ENCODE measurements at regions not wholly inside any gene's neighbourhood (a gene's known extent, or its start where the extent isn't known, plus 50 kb on each side); places are given as distances from the start of the nearest gene placed in this dataset.

DNA sequence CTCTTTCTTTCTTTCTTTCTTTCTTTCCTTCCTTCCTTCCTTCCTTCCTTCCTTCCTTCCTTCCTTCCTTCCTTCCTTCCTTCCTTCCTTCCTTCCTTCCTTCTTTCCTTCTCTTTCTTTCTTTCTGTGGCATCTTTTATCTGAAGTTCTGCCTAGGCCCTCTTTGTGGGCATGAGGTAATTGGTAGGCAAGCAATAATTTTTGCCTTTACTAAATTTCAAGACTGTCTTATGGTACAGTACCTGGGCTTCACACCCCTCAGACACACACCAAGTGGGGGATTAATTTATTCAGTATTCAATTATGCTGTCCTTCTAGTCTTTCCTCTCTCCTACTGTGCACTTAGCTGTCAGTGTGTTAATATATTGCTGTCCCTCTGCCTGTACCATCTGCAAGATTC lies 155.5 kb downstream of the OXSM start:
- H3K9me3 ChIP-seq (ENCODE audit: low read length), result no peaks in the 10 kb centered on the region
- no peak overlapping the region for H3K27ac ChIP-seq (ENCODE audit: low read length)
- CTCF ChIA-PET, result no interaction called here
- H3K4me1 ChIP-seq (ENCODE audit: insufficient read depth, low read length), result no peaks in the 10 kb centered on the region
- no peak overlapping the region for H3K4me3 ChIP-seq (ENCODE audit: low read length)
- DNase-seq (no peak), ATAC-seq (no peak)
- no peaks in the 10 kb centered on the region for H3F3A ChIP-seq (ENCODE audit: low read length, unreplicated experiment)
- TF ChIP-seq, protein P1, sequence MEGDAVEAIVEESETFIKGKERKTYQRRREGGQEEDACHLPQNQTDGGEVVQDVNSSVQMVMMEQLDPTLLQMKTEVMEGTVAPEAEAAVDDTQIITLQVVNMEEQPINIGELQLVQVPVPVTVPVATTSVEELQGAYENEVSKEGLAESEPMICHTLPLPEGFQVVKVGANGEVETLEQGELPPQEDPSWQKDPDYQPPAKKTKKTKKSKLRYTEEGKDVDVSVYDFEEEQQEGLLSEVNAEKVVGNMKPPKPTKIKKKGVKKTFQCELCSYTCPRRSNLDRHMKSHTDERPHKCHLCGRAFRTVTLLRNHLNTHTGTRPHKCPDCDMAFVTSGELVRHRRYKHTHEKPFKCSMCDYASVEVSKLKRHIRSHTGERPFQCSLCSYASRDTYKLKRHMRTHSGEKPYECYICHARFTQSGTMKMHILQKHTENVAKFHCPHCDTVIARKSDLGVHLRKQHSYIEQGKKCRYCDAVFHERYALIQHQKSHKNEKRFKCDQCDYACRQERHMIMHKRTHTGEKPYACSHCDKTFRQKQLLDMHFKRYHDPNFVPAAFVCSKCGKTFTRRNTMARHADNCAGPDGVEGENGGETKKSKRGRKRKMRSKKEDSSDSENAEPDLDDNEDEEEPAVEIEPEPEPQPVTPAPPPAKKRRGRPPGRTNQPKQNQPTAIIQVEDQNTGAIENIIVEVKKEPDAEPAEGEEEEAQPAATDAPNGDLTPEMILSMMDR (conservative IDR thresholded peaks at IDR 0.05; ENCODE audit: low read depth, low read length), result no peak
- TF ChIP-seq EZH2phosphoT487 (IDR thresholded peaks at IDR 0.05; ENCODE audit: borderline replicate concordance, low read length), result no peak
- no peak for TF ChIP-seq EZH2 (IDR thresholded peaks at IDR 0.05; ENCODE audit: low read length, unreplicated experiment)
- H3K9ac ChIP-seq (ENCODE audit: low read length), result no peak overlapping the region
- no peak overlapping the region for H3K4me2 ChIP-seq (ENCODE audit: low read length)
- H3K36me3 ChIP-seq (ENCODE audit: low read depth, low read length), result no peaks in the 10 kb centered on the region
- no peak overlapping the region for H2AFZ ChIP-seq (ENCODE audit: low read length)
- no peaks in the 10 kb centered on the region for H4K20me1 ChIP-seq (ENCODE audit: low read length)
- BruUV-seq (replicated peaks), result no TSS peak
- H3K27me3 ChIP-seq (ENCODE audit: low read length), result no peaks in the 10 kb centered on the region
- no peaks in the 10 kb centered on the region for H3K79me2 ChIP-seq (ENCODE audit: low read length)
- H3K9me2 ChIP-seq (replicated peaks; ENCODE audit: low read length), result no peaks in the 10 kb centered on the region
- intact Hi-C loops (cut with micrococcal nuclease), result no loop called here
- POLR2A ChIA-PET (ENCODE audit: unreplicated experiment), result no interaction called here

DNA sequence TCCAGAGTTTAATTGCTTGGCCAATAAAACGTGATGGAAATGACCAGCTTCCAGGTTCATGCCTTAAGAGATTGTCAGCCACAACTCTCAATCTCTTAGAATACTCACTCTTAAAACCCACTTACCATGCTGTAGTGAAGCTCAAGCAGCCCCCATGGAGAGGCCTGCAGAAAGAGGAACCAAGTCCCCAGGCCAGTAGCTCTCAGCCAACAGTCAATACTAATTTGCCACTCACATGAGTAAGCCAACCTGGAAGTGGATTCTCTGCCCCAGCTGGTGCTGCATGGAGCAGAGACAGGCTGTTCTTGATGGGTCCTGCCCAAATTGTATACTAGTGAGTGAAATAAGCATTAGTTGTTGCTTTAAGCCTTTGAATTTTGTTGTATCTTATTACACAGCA lies 155.9 kb downstream of the OXSM start:
- Histone ChIP-seq H3K4me1 (ENCODE audit: insufficient read depth, low read length) (no peaks in the 10 kb centered on the region), H3K9ac (ENCODE audit: low read length) (no peak overlapping the region), H3K9me2 (replicated peaks; ENCODE audit: low read length) (no peaks in the 10 kb centered on the region), H3K4me2 (ENCODE audit: low read length) (no peak overlapping the region), H4K20me1 (ENCODE audit: low read length) (no peaks in the 10 kb centered on the region), H3F3A (ENCODE audit: low read length, unreplicated experiment) (no peaks in the 10 kb centered on the region), H3K79me2 (ENCODE audit: low read length) (no peaks in the 10 kb centered on the region), H2AFZ (ENCODE audit: low read length) (no peak overlapping the region), H3K27ac (ENCODE audit: low read length) (no peak overlapping the region), H3K36me3 (ENCODE audit: low read depth, low read length) (no peaks in the 10 kb centered on the region), H3K9me3 (ENCODE audit: low read length) (no peaks in the 10 kb centered on the region), H3K27me3 (ENCODE audit: low read length) (no peaks in the 10 kb centered on the region), H3K4me3 (ENCODE audit: low read length) (no peak overlapping the region)
- BruUV-seq (replicated peaks), result no TSS peak
- CTCF ChIA-PET, result no interaction called here
- intact Hi-C loops (cut with micrococcal nuclease), result no loop called here
- DNase-seq, result no peak
- POLR2A ChIA-PET (ENCODE audit: unreplicated experiment), result no interaction called here
- TF ChIP-seq, protein P1 (conservative IDR thresholded peaks at IDR 0.05; ENCODE audit: low read depth, low read length), result no peak
- TF ChIP-seq EZH2 (IDR thresholded peaks at IDR 0.05; ENCODE audit: low read length, unreplicated experiment) (no peak), EZH2phosphoT487 (IDR thresholded peaks at IDR 0.05; ENCODE audit: borderline replicate concordance, low read length) (no peak)
- no peak for ATAC-seq

DNA sequence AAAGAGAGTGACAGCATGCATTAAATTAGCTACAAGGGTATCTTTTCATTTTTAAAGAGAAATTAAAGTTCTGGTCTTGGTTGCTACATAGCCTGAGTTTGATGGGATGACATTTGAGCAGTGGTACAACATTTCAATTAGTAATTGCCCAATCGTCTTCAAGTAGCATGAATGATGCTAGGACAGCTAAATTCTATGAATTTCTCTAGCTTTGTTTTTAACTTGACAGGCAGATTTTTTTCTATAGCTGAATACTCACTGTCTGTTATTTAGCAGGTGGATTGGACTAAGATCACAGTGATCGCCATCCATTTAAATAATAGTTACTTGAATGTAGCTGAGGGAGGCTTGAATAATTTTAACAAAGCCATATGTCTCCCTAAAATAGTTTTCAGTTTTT lies 162.2 kb downstream of the OXSM start:
- H3F3A ChIP-seq (ENCODE audit: low read length, unreplicated experiment), result no peaks in the 10 kb centered on the region
- no peaks in the 10 kb centered on the region for H3K36me3 ChIP-seq (ENCODE audit: low read depth, low read length)
- no peak overlapping the region for H3K9ac ChIP-seq (ENCODE audit: low read length)
- no peaks in the 10 kb centered on the region for H3K4me1 ChIP-seq (ENCODE audit: insufficient read depth, low read length)
- H4K20me1 ChIP-seq (ENCODE audit: low read length), result no peaks in the 10 kb centered on the region
- TF ChIP-seq EZH2 (IDR thresholded peaks at IDR 0.05; ENCODE audit: low read length, unreplicated experiment) (no peak), EZH2phosphoT487 (IDR thresholded peaks at IDR 0.05; ENCODE audit: borderline replicate concordance, low read length) (no peak)
- TF ChIP-seq, protein P1 (conservative IDR thresholded peaks at IDR 0.05; ENCODE audit: low read depth, low read length), result no peak
- no peaks in the 10 kb centered on the region for H3K9me3 ChIP-seq (ENCODE audit: low read length)
- H3K27me3 ChIP-seq (ENCODE audit: low read length), result peaks cover 3% of the 10 kb centered on the region; the same call in 1 of the 2 replicates
- DNase-seq, result no peak
- no peaks in the 10 kb centered on the region for H3K9me2 ChIP-seq (replicated peaks; ENCODE audit: low read length)
- intact Hi-C loops (cut with micrococcal nuclease), result no loop called here
- no peak overlapping the region for H3K27ac ChIP-seq (ENCODE audit: low read length)
- ATAC-seq, result no peak
- H3K4me3 ChIP-seq (ENCODE audit: low read length), result no peak overlapping the region
- H3K4me2 ChIP-seq (ENCODE audit: low read length), result no peak overlapping the region
- no TSS peak for BruUV-seq (replicated peaks)
- CTCF ChIA-PET, result no interaction called here
- no peak overlapping the region for H2AFZ ChIP-seq (ENCODE audit: low read length)
- no peaks in the 10 kb centered on the region for H3K79me2 ChIP-seq (ENCODE audit: low read length)
- POLR2A ChIA-PET (ENCODE audit: unreplicated experiment), result no interaction called here
